ENCODE measurements at regions not wholly inside any gene's neighbourhood (a gene's known extent, or its start where the extent isn't known, plus 50 kb on each side); places are given as distances from the start of the nearest gene placed in this dataset.

- TF ChIP-seq POLR2A (IDR thresholded peaks at IDR 0.05; ENCODE audit: control extremely low read depth in 1 of 2, low read depth in 2 of 2, low read length in 2 of 2) (no peak), BRCA1 (IDR thresholded peaks at IDR 0.05; ENCODE audit: low read depth, low read length) (no peak), SAP30 (IDR thresholded peaks at IDR 0.05; ENCODE audit: insufficient read depth, insufficient replicate concordance, low read length) (no peak)
Observed at GRCh38 chr13:44050450-44051063, 170.9 kb downstream of the LACC1 start.
